HEK293 (cell line): ENCODE measurements at regions not wholly inside any gene's neighbourhood (a gene's known extent, or its start where the extent isn't known, plus 50 kb on each side); places are given as distances from the start of the nearest gene placed in this dataset.

ENCODE experiments used
- CTCF ChIA-PET: fragments of 350-600 bp; formaldehyde crosslinking; extraction: SDS; loops from one replicate; lab custom pipeline; 2021; ENCODE audit warnings: antibody characterized with exemption; lab: Yijun Ruan, JAX
- POLR2A ChIA-PET: fragments of 300-600 bp; formaldehyde crosslinking; extraction: SDS; loops from one replicate; lab custom pipeline; 2020; ENCODE audit warnings: antibody characterized with exemption, inconsistent platforms; lab: Yijun Ruan, JAX
- H3K27ac ChIP-seq: fragments of 200-500 bp; sonication (Bioruptor generic); 2 replicates; pipeline ENCODE4 v1.5.1; 2014; ENCODE audit warnings: low read depth, low read length, control low read depth, inconsistent platforms; ENCODE audit errors: extremely low read depth
- H3K36me3 ChIP-seq, 2 experiments: fragments of 200-500 bp in 1 of 2; sonication (Bioruptor generic) in 1 of 2; 1 replicate in 1 of 2; 2 replicates in 1 of 2; pipeline ENCODE4 v1.5.1; 2014 to 2017; ENCODE audit warnings: inconsistent platforms in 2 of 2, low read length in 2 of 2; ENCODE audit not compliant: control insufficient read depth in 2 of 2, insufficient read depth in 1 of 2
- H3K4me1 ChIP-seq: fragments of 200-500 bp; sonication (Bioruptor generic); 2 replicates; pipeline ENCODE4 v1.5.1; 2014; ENCODE audit warnings: mild to moderate bottlenecking, low read length, inconsistent platforms; ENCODE audit not compliant: control insufficient read depth, insufficient read depth
- H3K4me3 ChIP-seq: 2 replicates; pipeline ENCODE4 v1.5.1; 2011; ENCODE audit warnings: low read depth, mild to moderate bottlenecking, control low read depth, low read length, moderate library complexity
- H3K9me3 ChIP-seq: fragments of 200-500 bp; sonication (Bioruptor generic); 2 replicates; pipeline ENCODE4 v1.5.1; 2014; ENCODE audit warnings: low read depth, low read length, inconsistent platforms; ENCODE audit not compliant: control insufficient read depth, insufficient read depth
- BCL6B ChIP-seq: fragments of 450-650 bp; formaldehyde crosslinking; IDR thresholded peaks from 2 replicates; pipeline ENCODE4 v1.5.1; 2017; ENCODE audit warnings: missing biosample characterization, missing genetic modification characterization
- GLI4 ChIP-seq: fragments of 450-650 bp; formaldehyde crosslinking; IDR thresholded peaks from 2 replicates; pipeline ENCODE4 v1.5.1; 2016; ENCODE audit warnings: missing biosample characterization, missing genetic modification characterization
- KLF17 ChIP-seq: fragments of 450-650 bp; formaldehyde crosslinking; IDR thresholded peaks from 2 replicates; pipeline ENCODE4 v1.5.1; 2016; ENCODE audit warnings: missing biosample characterization, missing genetic modification characterization
- OVOL3 ChIP-seq: fragments of 450-650 bp; formaldehyde crosslinking; IDR thresholded peaks from 2 replicates; pipeline ENCODE4 v1.5.1; 2016; ENCODE audit warnings: missing biosample characterization, missing genetic modification characterization
- PRDM4 ChIP-seq: fragments of 450-650 bp; formaldehyde crosslinking; IDR thresholded peaks from 2 replicates; pipeline ENCODE4 v1.5.1; 2017; ENCODE audit warnings: missing biosample characterization, missing genetic modification characterization
- TRIM28 ChIP-seq: IDR thresholded peaks from 2 replicates; pipeline ENCODE4 v1.6.1; 2011; ENCODE audit warnings: low read length, control low read depth, borderline replicate concordance
- ZBTB1 ChIP-seq: fragments of 450-650 bp; formaldehyde crosslinking; IDR thresholded peaks from 2 replicates; pipeline ENCODE4 v1.5.1; 2016; ENCODE audit warnings: missing biosample characterization, missing genetic modification characterization
- ZBTB49 ChIP-seq: fragments of 450-650 bp; formaldehyde crosslinking; IDR thresholded peaks from 2 replicates; pipeline ENCODE4 v1.5.1; 2016; ENCODE audit warnings: missing biosample characterization, missing genetic modification characterization, low read depth
- ZFHX2 ChIP-seq: fragments of 450-650 bp; formaldehyde crosslinking; conservative IDR thresholded peaks from 2 replicates; pipeline ENCODE4 v1.5.1; 2016; ENCODE audit warnings: missing biosample characterization, missing genetic modification characterization
- ZFP69B ChIP-seq: fragments of 450-650 bp; formaldehyde crosslinking; IDR thresholded peaks from 2 replicates; pipeline ENCODE4 v1.5.1; 2016; ENCODE audit warnings: missing biosample characterization, missing genetic modification characterization
- ZNF18 ChIP-seq: fragments of 450-650 bp; formaldehyde crosslinking; IDR thresholded peaks from 2 replicates; pipeline ENCODE4 v1.5.1; 2016; ENCODE audit warnings: missing biosample characterization, missing genetic modification characterization
- ZNF239 ChIP-seq: fragments of 450-650 bp; formaldehyde crosslinking; IDR thresholded peaks from 2 replicates; pipeline ENCODE4 v1.5.1; 2016; ENCODE audit warnings: missing biosample characterization, missing genetic modification characterization
- ZNF311 ChIP-seq: fragments of 450-650 bp; formaldehyde crosslinking; IDR thresholded peaks from 2 replicates; pipeline ENCODE4 v1.5.1; 2017; ENCODE audit warnings: missing biosample characterization, missing genetic modification characterization, borderline replicate concordance
- ZNF416 ChIP-seq: fragments of 450-650 bp; formaldehyde crosslinking; IDR thresholded peaks from 2 replicates; pipeline ENCODE4 v1.5.1; 2016; ENCODE audit warnings: missing biosample characterization, missing genetic modification characterization
- ZNF423 ChIP-seq: fragments of 450-650 bp; formaldehyde crosslinking; IDR thresholded peaks from 2 replicates; pipeline ENCODE4 v1.5.1; 2016; ENCODE audit warnings: missing biosample characterization, missing genetic modification characterization
- ZNF610 ChIP-seq: fragments of 450-650 bp; formaldehyde crosslinking; IDR thresholded peaks from 2 replicates; pipeline ENCODE4 v1.5.1; 2016; ENCODE audit warnings: missing biosample characterization, missing genetic modification characterization, borderline replicate concordance
- ZNF624 ChIP-seq: fragments of 450-650 bp; formaldehyde crosslinking; IDR thresholded peaks from 2 replicates; pipeline ENCODE4 v1.5.1; 2017; ENCODE audit warnings: missing biosample characterization, missing genetic modification characterization
- ZNF692 ChIP-seq: fragments of 450-650 bp; formaldehyde crosslinking; IDR thresholded peaks from 2 replicates; pipeline ENCODE4 v1.5.1; 2016; ENCODE audit warnings: missing biosample characterization, missing genetic modification characterization
- ZNF704 ChIP-seq: fragments of 450-650 bp; formaldehyde crosslinking; IDR thresholded peaks from 2 replicates; pipeline ENCODE4 v1.5.1; 2016; ENCODE audit warnings: missing biosample characterization, missing genetic modification characterization
- ZNF747 ChIP-seq: fragments of 450-650 bp; formaldehyde crosslinking; IDR thresholded peaks from 2 replicates; pipeline ENCODE4 v1.5.1; 2016; ENCODE audit warnings: missing biosample characterization, missing genetic modification characterization
- ZSCAN4 ChIP-seq: fragments of 450-650 bp; formaldehyde crosslinking; IDR thresholded peaks from 2 replicates; pipeline ENCODE4 v1.5.1; 2017; ENCODE audit warnings: missing biosample characterization, missing genetic modification characterization

GRCh38 chr21:31500071-31500470 is 156.0 kb upstream of the TIAM1 start (continued):
- TF ChIP-seq ZBTB1 (tag by site-specific recombination) (no peak), ZNF416 (no peak)

GRCh38 chr21:31498985-31499384 is 154.9 kb upstream of the TIAM1 start:
- H3K4me1 ChIP-seq: peaks cover 11% of the 10 kb centered on the region; the same call in 1 of the 2 replicates
- H3K4me3 ChIP-seq: no peak overlapping the region
- H3K36me3 ChIP-seq: no peaks in the 10 kb centered on the region; a peak in 1 of 3 replicates
- ChIA-PET CTCF (interaction anchor here (0.6 to 0.7 kb wide), 3 partner anchors 38 to 92 kb away, joined by 3 read pairs; no protein-coding TSS in a partner anchor), POLR2A (no interaction called here)
- TF ChIP-seq ZNF624 (no peak), PRDM4 (no peak), KLF17 (tag by site-specific recombination) (no peak), ZFP69B (tag by site-specific recombination) (no peak), ZFHX2 (tag by site-specific recombination) (no peak), ZSCAN4 (tag by site-specific recombination) (no peak), ZNF747 (tag by site-specific recombination) (no peak), ZNF239 (tag by site-specific recombination) (no peak), ZNF18 (tag by site-specific recombination) (peak; percentile 24; the same call in 1 of the 2 replicates), ZNF423 (tag by site-specific recombination) (0 out of 2 replicates have a peak, but pooled peaks have one; percentile 26)
- no peaks in the 10 kb centered on the region for H3K9me3 ChIP-seq
- no peak overlapping the region for H3K27ac ChIP-seq

GRCh38 chr21:31497914-31498313 is 153.9 kb upstream of the TIAM1 start:
- CTCF ChIA-PET: interaction anchor here (0.6 to 1.6 kb wide), 5 partner anchors 26 to 407 kb away, joined by 3 to 6 read pairs (median 4); no protein-coding TSS in a partner anchor
- TF ChIP-seq ZNF311 (tag by site-specific recombination) (no peak), OVOL3 (tag by site-specific recombination) (no peak), GLI4 (tag by site-specific recombination) (no peak), ZNF610 (tag by site-specific recombination) (no peak), ZBTB49 (tag by site-specific recombination) (no peak), TRIM28 (0 out of 2 replicates have a peak, but pooled peaks have one; percentile 35), ZNF692 (no peak), ZNF239 (tag by site-specific recombination) (no peak), ZNF704 (tag by site-specific recombination) (no peak), BCL6B (peak; percentile 92)

More at GRCh38 chr21:31497914-31498313, 153.9 kb upstream of the TIAM1 start:
- H3K27ac ChIP-seq: no peak overlapping the region
- H3K36me3 ChIP-seq: no peaks in the 10 kb centered on the region; a peak in 1 of 3 replicates
- POLR2A ChIA-PET: no interaction called here
- peaks cover 11% of the 10 kb centered on the region; the same call in 1 of the 2 replicates for H3K4me1 ChIP-seq
- H3K9me3 ChIP-seq: no peaks in the 10 kb centered on the region
- no peak overlapping the region for H3K4me3 ChIP-seq
